ENCODE measurements at regions not wholly inside any gene's neighbourhood (a gene's known extent, or its start where the extent isn't known, plus 50 kb on each side); places are given as distances from the start of the nearest gene placed in this dataset.

DNA sequence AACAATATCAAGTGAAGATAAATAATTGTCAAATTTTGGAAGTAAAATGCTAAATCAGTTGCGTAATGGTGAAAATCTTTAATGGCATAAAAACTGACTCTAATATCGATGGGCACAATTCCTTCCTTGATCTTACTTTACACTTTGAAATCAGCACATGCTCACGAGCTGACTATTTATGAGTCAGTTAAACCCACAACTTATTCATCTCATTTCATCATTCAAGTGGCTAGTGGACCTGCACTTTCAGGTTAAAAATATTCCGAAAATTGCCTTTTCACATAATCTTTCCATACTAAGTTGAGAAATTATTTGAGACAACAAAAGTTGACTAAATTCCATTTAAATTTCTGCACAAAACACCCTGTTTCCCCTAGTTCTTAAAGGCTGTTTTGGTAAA lies 582.1 kb upstream of the TENM3 start:
- TF ChIP-seq, protein P1, sequence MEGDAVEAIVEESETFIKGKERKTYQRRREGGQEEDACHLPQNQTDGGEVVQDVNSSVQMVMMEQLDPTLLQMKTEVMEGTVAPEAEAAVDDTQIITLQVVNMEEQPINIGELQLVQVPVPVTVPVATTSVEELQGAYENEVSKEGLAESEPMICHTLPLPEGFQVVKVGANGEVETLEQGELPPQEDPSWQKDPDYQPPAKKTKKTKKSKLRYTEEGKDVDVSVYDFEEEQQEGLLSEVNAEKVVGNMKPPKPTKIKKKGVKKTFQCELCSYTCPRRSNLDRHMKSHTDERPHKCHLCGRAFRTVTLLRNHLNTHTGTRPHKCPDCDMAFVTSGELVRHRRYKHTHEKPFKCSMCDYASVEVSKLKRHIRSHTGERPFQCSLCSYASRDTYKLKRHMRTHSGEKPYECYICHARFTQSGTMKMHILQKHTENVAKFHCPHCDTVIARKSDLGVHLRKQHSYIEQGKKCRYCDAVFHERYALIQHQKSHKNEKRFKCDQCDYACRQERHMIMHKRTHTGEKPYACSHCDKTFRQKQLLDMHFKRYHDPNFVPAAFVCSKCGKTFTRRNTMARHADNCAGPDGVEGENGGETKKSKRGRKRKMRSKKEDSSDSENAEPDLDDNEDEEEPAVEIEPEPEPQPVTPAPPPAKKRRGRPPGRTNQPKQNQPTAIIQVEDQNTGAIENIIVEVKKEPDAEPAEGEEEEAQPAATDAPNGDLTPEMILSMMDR (IDR thresholded peaks at IDR 0.05): no peak
- no peak for TF ChIP-seq POLR2A (IDR thresholded peaks at IDR 0.05)
